ENCODE measurements at regions not wholly inside any gene's neighbourhood (a gene's known extent, or its start where the extent isn't known, plus 50 kb on each side); places are given as distances from the start of the nearest gene placed in this dataset.

- TF ChIP-seq CTCF (IDR thresholded peaks at IDR 0.05): no peak
- Histone ChIP-seq H3K27me3 (replicated peaks; ENCODE audit: insufficient read depth) (no peaks in the 10 kb centered on the region), H3K4me1 (ENCODE audit: control insufficient read depth in 1 of 2, low read depth in 2 of 2) (no peaks in the 10 kb centered on the region), H3K36me3 (no peaks in the 10 kb centered on the region), H3K9me3 (no peaks in the 10 kb centered on the region), H3K4me3 (no peak overlapping the region), H3K27ac (no peak overlapping the region)
- ATAC-seq (ENCODE audit: insufficient number of reproducible peaks, low FRiP score, low read depth) (no peak), DNase-seq (ENCODE audit: low spot score) (no peak)
Measured at GRCh38 chr15:93860701-93861100, 370.7 kb upstream of the MCTP2 start.

DNA sequence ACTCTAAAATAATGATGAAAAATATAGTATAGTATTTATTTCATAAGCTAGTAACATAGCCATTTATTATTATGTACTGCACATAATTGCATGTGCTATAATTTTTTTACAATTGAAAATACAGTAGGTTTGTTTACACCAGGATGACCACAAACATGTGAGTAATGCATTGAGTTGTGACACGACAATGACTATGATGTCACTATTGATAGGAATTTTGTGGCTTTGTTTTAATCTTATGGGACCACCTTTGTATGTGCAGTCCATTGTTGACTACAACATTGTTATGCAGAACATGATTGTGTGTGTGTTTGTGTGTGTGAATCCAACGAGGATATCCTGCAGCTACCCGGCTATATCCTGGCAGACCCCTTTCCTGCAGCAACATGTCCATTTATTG lies 372.2 kb upstream of the MCTP2 start:
- Histone ChIP-seq H3K4me1 (ENCODE audit: control insufficient read depth in 1 of 2, low read depth in 2 of 2) (no peaks in the 10 kb centered on the region), H3K36me3 (no peaks in the 10 kb centered on the region), H3K4me3 (no peak overlapping the region), H3K9me3 (no peaks in the 10 kb centered on the region), H3K27ac (no peak overlapping the region), H3K27me3 (replicated peaks; ENCODE audit: insufficient read depth) (no peaks in the 10 kb centered on the region)
- DNase-seq (ENCODE audit: low spot score): no peak
- ATAC-seq (ENCODE audit: insufficient number of reproducible peaks, low FRiP score, low read depth): no peak
- TF ChIP-seq CTCF (IDR thresholded peaks at IDR 0.05): no peak

DNA sequence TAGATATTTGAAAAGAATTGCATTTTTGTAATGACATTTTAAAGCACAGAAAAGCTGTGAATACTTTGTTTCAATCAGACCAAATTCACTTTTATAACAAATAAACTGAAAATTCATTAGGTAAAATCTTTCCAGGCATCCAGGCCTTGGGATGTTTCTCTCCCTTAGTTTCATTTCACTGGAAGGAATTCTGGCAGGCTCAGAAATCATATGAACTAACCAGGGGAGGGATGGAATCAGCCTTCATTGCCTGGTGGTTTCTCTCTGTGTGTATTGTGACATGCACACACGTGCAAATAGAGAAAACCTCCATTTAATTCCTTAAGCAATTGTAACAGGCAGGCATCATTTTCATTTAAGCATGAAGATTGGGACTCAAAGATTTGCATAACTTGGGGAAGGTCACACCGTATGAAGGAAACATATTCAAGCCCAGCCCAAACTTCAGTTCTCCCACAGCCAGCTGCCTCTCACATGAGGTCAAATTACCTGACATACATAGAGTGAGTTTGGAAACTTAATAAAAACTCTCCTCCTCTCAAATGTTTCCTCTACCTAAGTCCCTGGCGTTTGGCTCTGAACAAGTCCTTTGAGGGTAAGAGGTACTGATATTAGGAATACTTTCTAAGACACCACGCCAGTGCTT lies 376.1 kb upstream of the MCTP2 start:
- Histone ChIP-seq H3K9me3 (no peaks in the 10 kb centered on the region), H3K4me1 (ENCODE audit: control insufficient read depth in 1 of 2, low read depth in 2 of 2) (no peaks in the 10 kb centered on the region), H3K4me3 (no peak overlapping the region), H3K36me3 (no peaks in the 10 kb centered on the region), H3K27ac (no peak overlapping the region), H3K27me3 (replicated peaks; ENCODE audit: insufficient read depth) (no peaks in the 10 kb centered on the region)
- ATAC-seq (ENCODE audit: insufficient number of reproducible peaks, low FRiP score, low read depth) (no peak), DNase-seq (ENCODE audit: low spot score) (no peak)
- no peak for TF ChIP-seq CTCF (IDR thresholded peaks at IDR 0.05)

DNA sequence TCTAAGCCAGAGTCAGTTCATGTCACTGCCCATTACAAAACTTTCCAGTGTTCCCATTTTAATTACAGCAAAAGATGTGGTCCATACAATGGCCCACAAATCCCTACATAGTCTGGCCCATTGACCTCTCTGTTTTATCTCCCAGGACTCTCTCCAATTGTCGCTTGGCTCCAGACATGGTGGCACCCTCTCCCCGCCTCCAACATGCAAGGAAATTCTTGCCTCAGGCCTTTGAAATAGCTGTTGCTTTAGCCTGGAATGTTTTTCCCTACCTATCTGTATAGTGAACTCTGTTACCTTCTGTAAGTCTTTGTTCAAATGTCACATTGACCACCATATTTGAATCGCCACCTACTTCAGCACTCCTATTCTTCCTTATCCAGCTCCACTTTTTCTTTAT lies 377.3 kb upstream of the MCTP2 start:
- no peaks in the 10 kb centered on the region for H3K9me3 ChIP-seq
- ATAC-seq (ENCODE audit: insufficient number of reproducible peaks, low FRiP score, low read depth) (no peak), DNase-seq (ENCODE audit: low spot score) (no peak)
- no peak for TF ChIP-seq CTCF (IDR thresholded peaks at IDR 0.05)
- no peak overlapping the region for H3K4me3 ChIP-seq
- no peaks in the 10 kb centered on the region for H3K27me3 ChIP-seq (replicated peaks; ENCODE audit: insufficient read depth)
- H3K27ac ChIP-seq: no peak overlapping the region
- no peaks in the 10 kb centered on the region for H3K36me3 ChIP-seq
- H3K4me1 ChIP-seq (ENCODE audit: control insufficient read depth in 1 of 2, low read depth in 2 of 2): no peaks in the 10 kb centered on the region

GRCh38 chr15:93852761-93853160 lies 378.6 kb upstream of the MCTP2 start:
- no peak overlapping the region for H3K27ac ChIP-seq
- no peak for TF ChIP-seq CTCF (IDR thresholded peaks at IDR 0.05)
- no peak for ATAC-seq (ENCODE audit: insufficient number of reproducible peaks, low FRiP score, low read depth)
- no peaks in the 10 kb centered on the region for H3K9me3 ChIP-seq
- no peak overlapping the region for H3K4me3 ChIP-seq
- H3K27me3 ChIP-seq (replicated peaks; ENCODE audit: insufficient read depth): no peaks in the 10 kb centered on the region
- H3K36me3 ChIP-seq: no peaks in the 10 kb centered on the region
- H3K4me1 ChIP-seq (ENCODE audit: control insufficient read depth in 1 of 2, low read depth in 2 of 2): no peaks in the 10 kb centered on the region
- no peak for DNase-seq (ENCODE audit: low spot score)
